Neutrophil (primary cell): ENCODE measurements at regions not wholly inside any gene's neighbourhood (a gene's known extent, or its start where the extent isn't known, plus 50 kb on each side); places are given as distances from the start of the nearest gene placed in this dataset.

Source experiments
- H3K27ac ChIP-seq: fragments of 200-600 bp; sonication (generic); 2 replicates; pipeline ENCODE4 v1.5.1; 2016; ENCODE audit warnings: mild to moderate bottlenecking, moderate library complexity
- H3K27me3 ChIP-seq: fragments of 200-600 bp; sonication (generic); 2 replicates; pipeline ENCODE4 v1.6.0; 2016; ENCODE audit warnings: mild to moderate bottlenecking
- H3K36me3 ChIP-seq: fragments of 200-600 bp; sonication (generic); 2 replicates; pipeline ENCODE4 v1.5.1; 2017
- H3K4me1 ChIP-seq, 2 experiments: fragments of 200-600 bp in 1 of 2; sonication (generic) in 1 of 2; 1 replicate in 1 of 2; 2 replicates in 1 of 2; pipeline versions ENCODE4 v1.5.1 to v1.6.1; 2013 to 2016; ENCODE audit warnings: low read depth in 1 of 2, low read length in 1 of 2, mild to moderate bottlenecking in 1 of 2, moderate library complexity in 1 of 2; ENCODE audit not compliant: control insufficient read depth in 1 of 2, insufficient read depth in 1 of 2
- H3K4me3 ChIP-seq, 2 experiments: fragments of 200-600 bp in 1 of 2; sonication (generic) in 1 of 2; 1 replicate in 1 of 2; 2 replicates in 1 of 2; pipeline ENCODE4 v1.5.1; 2013 to 2016; ENCODE audit warnings: low read depth in 1 of 2, low read length in 1 of 2, mild to moderate bottlenecking in 1 of 2, moderate library complexity in 1 of 2
- H3K9me3 ChIP-seq: fragments of 200-600 bp; sonication (generic); 2 replicates; pipeline ENCODE4 v1.5.1; 2016
- CTCF ChIP-seq: fragments of 200-600 bp; sonication (generic); IDR thresholded peaks from 2 replicates; pipeline ENCODE4 v1.5.1; 2016; ENCODE audit warnings: antibody characterized with exemption

DNA sequence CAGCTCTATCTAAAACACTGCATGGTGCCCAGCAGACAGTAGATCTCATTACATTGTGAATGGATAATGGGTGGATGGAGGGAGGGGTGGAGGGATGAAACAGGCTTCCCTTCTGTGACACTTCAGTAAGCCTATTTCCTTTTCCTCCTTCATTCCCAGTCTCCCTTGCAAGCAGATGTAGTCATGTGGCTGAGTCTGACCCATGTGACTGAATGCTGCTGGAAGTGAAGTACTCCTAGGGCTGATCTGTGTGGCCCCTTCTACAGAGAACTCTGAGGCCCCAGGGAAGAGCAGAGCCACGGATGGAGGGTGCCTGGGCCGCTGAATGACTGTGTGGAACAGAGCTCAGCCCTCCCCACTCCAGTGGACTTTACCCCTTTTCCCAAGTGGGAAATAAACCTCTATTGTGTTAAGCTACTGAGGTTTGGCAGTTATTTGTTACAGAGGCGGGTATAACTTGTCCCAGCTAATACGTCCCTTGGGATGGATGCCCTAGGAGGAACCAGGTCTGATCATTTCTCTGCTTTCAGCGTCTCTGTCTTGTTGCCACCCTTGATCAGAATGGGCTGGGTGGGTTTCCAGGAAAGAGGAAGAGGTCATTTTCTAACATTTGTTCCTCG is 176.1 kb upstream of the MVB12B start:
- H3K27me3 ChIP-seq, result peaks cover 32% of the 10 kb centered on the region
- H3K4me3 ChIP-seq, result no peak overlapping the region
- no peaks in the 10 kb centered on the region for H3K9me3 ChIP-seq
- no peaks in the 10 kb centered on the region for H3K36me3 ChIP-seq
- H3K4me1 ChIP-seq, result no peaks in the 10 kb centered on the region
- TF ChIP-seq CTCF, result no peak
- no peak overlapping the region for H3K27ac ChIP-seq

DNA sequence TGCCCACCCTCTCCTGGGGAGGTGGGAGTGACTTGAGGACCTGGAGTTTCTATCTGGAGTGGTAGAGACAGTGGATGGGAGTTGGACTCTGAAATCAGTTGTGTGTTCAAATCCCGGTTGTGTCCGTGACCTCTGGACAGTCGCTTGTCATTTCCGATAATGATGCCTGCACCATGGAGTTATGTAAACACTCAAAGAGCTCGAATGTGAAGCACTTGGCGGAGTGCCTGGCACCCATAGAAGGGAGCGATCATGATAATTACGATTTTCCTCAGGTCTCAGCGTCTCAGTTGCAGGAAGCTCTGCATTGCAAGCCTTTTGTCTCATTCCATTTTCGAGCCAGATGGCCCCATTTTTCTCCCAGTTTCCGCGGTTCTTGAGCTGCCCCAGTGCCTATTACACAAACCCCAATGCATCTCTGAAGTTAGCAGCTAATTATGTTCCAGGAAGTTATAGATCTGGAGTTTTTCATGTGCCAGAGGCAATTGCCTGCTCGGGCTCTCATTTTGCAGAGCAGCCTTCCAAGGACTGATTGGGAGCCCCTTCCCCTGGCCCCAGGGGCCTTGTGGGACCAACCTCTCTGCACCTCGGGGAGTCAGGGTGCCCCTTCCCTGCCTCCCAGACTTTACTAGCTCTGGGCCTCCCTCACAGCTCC is 175.5 kb upstream of the MVB12B start:
- no peaks in the 10 kb centered on the region for H3K4me1 ChIP-seq
- no peak overlapping the region for H3K27ac ChIP-seq
- no peaks in the 10 kb centered on the region for H3K9me3 ChIP-seq
- no peaks in the 10 kb centered on the region for H3K36me3 ChIP-seq
- no peak for TF ChIP-seq CTCF
- H3K27me3 ChIP-seq, result peaks cover 27% of the 10 kb centered on the region
- H3K4me3 ChIP-seq, result no peak overlapping the region

- Histone ChIP-seq H3K27me3 (peaks cover 22% of the 10 kb centered on the region), H3K9me3 (no peaks in the 10 kb centered on the region), H3K27ac (no peak overlapping the region), H3K4me3 (no peak overlapping the region), H3K36me3 (no peaks in the 10 kb centered on the region), H3K4me1 (no peaks in the 10 kb centered on the region)
- TF ChIP-seq CTCF, result no peak
These were observed 174.9 kb upstream of the MVB12B start for GRCh38 chr9:126151686-126152134.

GRCh38 chr9:126152622-126153362 is 173.8 kb upstream of the MVB12B start:
- no peaks in the 10 kb centered on the region for H3K36me3 ChIP-seq
- no peaks in the 10 kb centered on the region for H3K9me3 ChIP-seq
- no peak overlapping the region for H3K27ac ChIP-seq
- peaks cover 17% of the 10 kb centered on the region for H3K27me3 ChIP-seq
- H3K4me3 ChIP-seq, result no peak overlapping the region
- no peak for TF ChIP-seq CTCF
- no peaks in the 10 kb centered on the region for H3K4me1 ChIP-seq

- no peak overlapping the region for H3K27ac ChIP-seq
- no peak overlapping the region for H3K4me3 ChIP-seq
- H3K27me3 ChIP-seq, result peaks cover 13% of the 10 kb centered on the region
- no peak for TF ChIP-seq CTCF
- H3K9me3 ChIP-seq, result no peaks in the 10 kb centered on the region
- H3K4me1 ChIP-seq, result no peaks in the 10 kb centered on the region
- no peaks in the 10 kb centered on the region for H3K36me3 ChIP-seq
These were observed 173.2 kb upstream of the MVB12B start for GRCh38 chr9:126153382-126153781.
